HL-60 (cell line): ENCODE measurements at regions not wholly inside any gene's neighbourhood (a gene's known extent, or its start where the extent isn't known, plus 50 kb on each side); places are given as distances from the start of the nearest gene placed in this dataset.

Source experiments
- DNase-seq, 2 experiments: peaks; one replicate each; pipeline ENCODE4 v3.0.0-alpha.2; 2010 to 2020; ENCODE audit warnings: low read depth in 1 of 2, low spot score in 1 of 2
- H3K27ac ChIP-seq: fragments of 250-450 bp; sonication (Bioruptor Pico); replicated peaks from 2 replicates; pipeline ENCODE4 v1.5.1; 2020; ENCODE audit warnings: mild to moderate bottlenecking, moderate library complexity
- H3K27me3 ChIP-seq: fragments of 250-450 bp; sonication (Bioruptor Pico); 2 replicates; pipeline ENCODE4 v1.5.1; 2021; ENCODE audit warnings: mild to moderate bottlenecking, moderate library complexity; ENCODE audit not compliant: insufficient read depth, poor library complexity, severe bottlenecking
- H3K4me3 ChIP-seq: replicated peaks from 2 replicates; pipeline ENCODE4 v1.5.1; 2011; ENCODE audit warnings: mild to moderate bottlenecking, control low read depth, low read length; ENCODE audit not compliant: insufficient read depth
- CTCF ChIP-seq: IDR thresholded peaks from one replicate; pipeline ENCODE4 v1.5.1; 2011; ENCODE audit warnings: low read length, control low read depth, inconsistent platforms; ENCODE audit not compliant: insufficient read depth
- GABPA ChIP-seq: IDR thresholded peaks from 2 replicates; pipeline ENCODE4 v1.6.1; 2012; ENCODE audit warnings: low read depth
- POLR2AphosphoS5 ChIP-seq: IDR thresholded peaks from 2 replicates; pipeline ENCODE4 v1.6.1; 2012; ENCODE audit warnings: low read depth
- REST ChIP-seq: IDR thresholded peaks from 2 replicates; pipeline ENCODE4 v1.6.1; 2012; ENCODE audit warnings: low read depth; ENCODE audit not compliant: insufficient replicate concordance
- SPI1 ChIP-seq: IDR thresholded peaks from 2 replicates; pipeline ENCODE4 v1.6.1; 2012; ENCODE audit warnings: low read depth, mild to moderate bottlenecking, borderline replicate concordance

DNA sequence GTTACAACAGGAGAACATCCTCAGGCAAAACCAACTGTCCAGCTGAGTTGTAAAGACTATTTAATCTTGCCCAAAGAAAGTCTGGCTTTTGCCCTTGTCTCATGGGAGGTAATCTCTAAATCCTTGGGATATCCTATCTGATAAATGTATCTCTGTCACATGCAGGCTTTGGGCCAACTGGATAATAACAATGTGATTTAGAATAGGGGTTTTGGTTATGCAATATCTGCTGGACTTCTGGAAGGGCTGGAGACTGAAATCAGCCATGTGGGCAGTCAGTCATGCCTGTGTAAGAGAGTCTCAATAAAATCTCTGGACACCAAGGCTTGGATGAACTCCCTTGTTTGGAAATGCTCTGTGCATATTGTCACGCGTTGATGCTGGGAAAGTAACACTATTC lies 56.3 kb upstream of the PRL start:
- no peaks in the 10 kb centered on the region for H3K27me3 ChIP-seq
- DNase-seq = no peak
- TF ChIP-seq SPI1 (no peak), GABPA (no peak), REST (no peak), CTCF (no peak), POLR2AphosphoS5 (no peak)

DNA sequence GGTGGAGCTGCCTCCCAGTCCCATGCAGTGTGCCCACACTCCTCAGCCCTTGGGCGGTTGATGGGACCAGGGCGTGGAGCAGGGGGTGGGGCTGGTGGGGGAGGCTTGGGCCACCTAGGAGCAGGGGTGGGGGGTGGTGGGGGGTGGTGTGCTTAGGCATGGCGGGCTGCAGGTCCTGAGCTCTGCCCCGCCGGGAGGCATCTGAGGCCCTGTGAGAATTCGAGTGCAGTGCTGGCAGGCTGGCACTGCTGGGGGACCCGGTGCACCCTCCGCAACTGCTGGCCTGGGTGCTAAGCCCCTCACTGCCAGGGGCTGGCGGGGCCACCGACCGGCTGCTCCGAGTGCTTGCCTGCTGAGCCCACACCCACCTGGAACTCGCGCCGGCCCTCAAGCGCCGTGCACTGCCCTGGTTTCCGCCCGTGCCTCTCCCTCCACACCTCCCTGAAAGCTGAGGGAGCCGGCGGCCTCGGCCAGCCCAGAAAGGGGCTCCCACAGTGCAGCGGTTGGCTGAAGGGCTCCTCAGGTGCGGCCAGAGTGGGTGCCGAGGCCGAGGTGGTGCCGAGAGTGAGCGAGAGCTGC lies 59.6 kb upstream of the PRL start:
- no peaks in the 10 kb centered on the region for H3K27me3 ChIP-seq
- H3K27ac ChIP-seq = no peak overlapping the region
- no peak for TF ChIP-seq CTCF
- TF ChIP-seq REST = no peak
- no peak for TF ChIP-seq POLR2AphosphoS5
- TF ChIP-seq GABPA = no peak
- no peak for TF ChIP-seq SPI1
- H3K4me3 ChIP-seq = no peak overlapping the region
- DNase-seq = no peak

More for the DNA sequence above, 56.3 kb upstream of the PRL start:
- Histone ChIP-seq H3K27ac (no peak overlapping the region), H3K4me3 (no peak overlapping the region)

GRCh38 chr6:22357724-22358189 lies 60.9 kb upstream of the PRL start:
- no peak overlapping the region for H3K4me3 ChIP-seq
- DNase-seq = no peak
- H3K27me3 ChIP-seq = no peaks in the 10 kb centered on the region
- no peak overlapping the region for H3K27ac ChIP-seq
- TF ChIP-seq REST (no peak), GABPA (no peak), POLR2AphosphoS5 (no peak), SPI1 (no peak), CTCF (no peak)
